OCI-LY7 (cell line): ENCODE measurements at regions not wholly inside any gene's neighbourhood (a gene's known extent, or its start where the extent isn't known, plus 50 kb on each side); places are given as distances from the start of the nearest gene placed in this dataset.

Experiments
- BruUV-seq: library from RNA; stranded (reverse); fragments of 400-500 nt; replicated peaks from 2 replicates; lab custom pipeline; 2021; lab: Mats Ljungman, UMichigan
- CTCF ChIA-PET: fragments of 300-600 bp; sonication (Branson Sonifier 250); formaldehyde crosslinking; loops from one replicate; lab custom pipeline; 2022; ENCODE audit warnings: antibody characterized with exemption; ENCODE audit not compliant: unreplicated experiment; lab: Charles Lee
- POLR2A ChIA-PET: fragments of 300-600 bp; sonication (Branson Sonifier 250); formaldehyde crosslinking; loops from one replicate; lab custom pipeline; 2022; ENCODE audit warnings: antibody characterized with exemption; lab: Charles Lee
- DNase-seq: peaks from one replicate; pipeline ENCODE4 v3.0.0-alpha.2; 2015; ENCODE audit warnings: low spot score
- H2AFZ ChIP-seq: fragments of 200-600 bp; sonication (generic), shearing (Covaris generic); 2 replicates; pipeline ENCODE4 v1.6.1; 2014; ENCODE audit warnings: mild to moderate bottlenecking, antibody characterized with exemption, low read length, moderate library complexity
- H3K27ac ChIP-seq: fragments of 200-600 bp; sonication (generic); 2 replicates; pipeline ENCODE4 v1.5.1; 2014; ENCODE audit warnings: mixed run types, low read depth, mild to moderate bottlenecking, moderate library complexity, low read length, inconsistent platforms; ENCODE audit not compliant: poor library complexity, severe bottlenecking
- H3K36me3 ChIP-seq: fragments of 200-600 bp; sonication (generic); 2 replicates; pipeline ENCODE4 v1.6.1; 2014; ENCODE audit warnings: mild to moderate bottlenecking, antibody characterized with exemption, low read length, moderate library complexity, mixed read lengths; ENCODE audit not compliant: insufficient read depth
- H3K4me1 ChIP-seq: fragments of 200-600 bp; sonication (generic); 2 replicates; pipeline ENCODE4 v1.5.1; 2014; ENCODE audit warnings: mild to moderate bottlenecking, low read length; ENCODE audit not compliant: insufficient read depth, poor library complexity, severe bottlenecking
- H3K4me2 ChIP-seq: fragments of 200-600 bp; sonication (generic); 2 replicates; pipeline ENCODE4 v1.6.1; 2014; ENCODE audit warnings: mild to moderate bottlenecking, low read length
- H3K4me3 ChIP-seq: fragments of 200-600 bp; sonication (generic); 2 replicates; pipeline ENCODE4 v1.5.1; 2014; ENCODE audit warnings: mild to moderate bottlenecking, low read depth, low read length; ENCODE audit not compliant: poor library complexity, severe bottlenecking
- H3K79me2 ChIP-seq: fragments of 200-600 bp; sonication (generic); 2 replicates; pipeline ENCODE4 v1.6.1; 2016; ENCODE audit warnings: low read depth, mild to moderate bottlenecking, low read length, moderate library complexity, mixed read lengths; ENCODE audit not compliant: insufficient read depth
- H3K9me2 ChIP-seq: fragments of 200-600 bp; sonication (generic); 2 replicates; pipeline ENCODE4 v1.6.1; 2016; ENCODE audit warnings: mild to moderate bottlenecking, low read length, mixed read lengths; ENCODE audit not compliant: insufficient read depth
- H3K9me3 ChIP-seq: fragments of 200-600 bp; sonication (generic); 2 replicates; pipeline ENCODE4 v1.6.1; 2014; ENCODE audit warnings: mild to moderate bottlenecking, mixed run types, low read length, mixed read lengths
- H4K20me1 ChIP-seq: fragments of 200-600 bp; sonication (generic); 2 replicates; pipeline ENCODE4 v1.6.1; 2014; ENCODE audit warnings: mild to moderate bottlenecking, antibody characterized with exemption, low read length, moderate library complexity, mixed read lengths; ENCODE audit not compliant: insufficient read depth
- CTCF ChIP-seq: fragments of 200-600 bp; sonication (generic); conservative IDR thresholded peaks from 2 replicates; pipeline ENCODE4 v1.5.1; 2014; ENCODE audit warnings: mild to moderate bottlenecking, antibody characterized with exemption, low read length, moderate library complexity, mixed read lengths
- EZH2phosphoT487 ChIP-seq: fragments of 200-600 bp; sonication (generic); IDR thresholded peaks from 2 replicates; pipeline ENCODE4 v1.6.1; 2018; ENCODE audit warnings: low read depth, borderline replicate concordance, mild to moderate bottlenecking, mixed run types, antibody characterized with exemption, low read length, moderate library complexity, mixed read lengths
- intact Hi-C: fragments of 100-400 bp; cut with micrococcal nuclease; formaldehyde crosslinking; loops from one replicate; pipeline ENCODE4 v1.10.0; 2022; ENCODE audit not compliant: unreplicated experiment

- CTCF ChIA-PET = no interaction called here
- H3K9me3 ChIP-seq = no peaks in the 10 kb centered on the region
- TF ChIP-seq CTCF = no peak
- TF ChIP-seq EZH2phosphoT487 = no peak
- no peak overlapping the region for H3K27ac ChIP-seq
- no peaks in the 10 kb centered on the region for H3K79me2 ChIP-seq
- DNase-seq = no peak
- H3K4me3 ChIP-seq = no peak overlapping the region
- POLR2A ChIA-PET = no interaction called here
- no TSS peak for BruUV-seq
- H3K4me1 ChIP-seq = no peaks in the 10 kb centered on the region
- no peaks in the 10 kb centered on the region for H4K20me1 ChIP-seq
- H3K4me2 ChIP-seq = no peak overlapping the region
- intact Hi-C loops = no loop called here
- no peaks in the 10 kb centered on the region for H3K9me2 ChIP-seq
- H3K36me3 ChIP-seq = no peaks in the 10 kb centered on the region
- H2AFZ ChIP-seq = no peak overlapping the region
These were observed 108.4 kb upstream of the MAP3K7 start for GRCh38 chr6:90695316-90695715.

- Histone ChIP-seq H3K4me2 (no peak overlapping the region), H4K20me1 (no peaks in the 10 kb centered on the region), H3K27ac (no peak overlapping the region), H3K36me3 (no peaks in the 10 kb centered on the region), H2AFZ (no peak overlapping the region), H3K9me3 (no peaks in the 10 kb centered on the region), H3K79me2 (no peaks in the 10 kb centered on the region), H3K9me2 (no peaks in the 10 kb centered on the region), H3K4me1 (no peaks in the 10 kb centered on the region), H3K4me3 (no peak overlapping the region)
- ChIA-PET CTCF (no interaction called here), POLR2A (no interaction called here)
- no peak for DNase-seq
- BruUV-seq = no TSS peak
- intact Hi-C loops = no loop called here
- TF ChIP-seq EZH2phosphoT487 (no peak), CTCF (no peak)
These were observed 107.9 kb upstream of the MAP3K7 start for GRCh38 chr6:90694802-90695201.

- intact Hi-C loops = no loop called here
- H4K20me1 ChIP-seq = no peaks in the 10 kb centered on the region
- no peaks in the 10 kb centered on the region for H3K9me3 ChIP-seq
- H3K79me2 ChIP-seq = no peaks in the 10 kb centered on the region
- no peaks in the 10 kb centered on the region for H3K4me1 ChIP-seq
- H2AFZ ChIP-seq = no peak overlapping the region
- H3K4me2 ChIP-seq = no peak overlapping the region
- no peak for TF ChIP-seq EZH2phosphoT487
- peak; percentile 67 for TF ChIP-seq CTCF
- CTCF ChIA-PET = no interaction called here
- no peak overlapping the region for H3K27ac ChIP-seq
- POLR2A ChIA-PET = no interaction called here
- H3K36me3 ChIP-seq = no peaks in the 10 kb centered on the region
- BruUV-seq = no TSS peak
- H3K9me2 ChIP-seq = no peaks in the 10 kb centered on the region
- peak; percentile 4 for DNase-seq
- H3K4me3 ChIP-seq = no peak overlapping the region
These were observed 105.0 kb upstream of the MAP3K7 start for GRCh38 chr6:90691823-90692222.
